PC-3 (cell line): ENCODE measurements at regions not wholly inside any gene's neighbourhood (a gene's known extent, or its start where the extent isn't known, plus 50 kb on each side); places are given as distances from the start of the nearest gene placed in this dataset.

Experiments
- ATAC-seq: fragments of 200-7000 bp; cut with Tn5 transposase; 2 replicates; pipeline ENCODE4 v1.9.1; 2020; ENCODE audit warnings: mild to moderate bottlenecking, moderate library complexity
- BruUV-seq: library from RNA; stranded (reverse); fragments of 400-500 nt; replicated peaks from 2 replicates; lab custom pipeline; 2021; lab: Mats Ljungman, UMichigan
- CTCF ChIA-PET: fragments of 300-600 bp; sonication (Branson Sonifier 250); formaldehyde crosslinking; loops from one replicate; lab custom pipeline; 2022; ENCODE audit warnings: antibody characterized with exemption; lab: Charles Lee
- POLR2A ChIA-PET: fragments of 300-600 bp; sonication (Branson Sonifier 250); formaldehyde crosslinking; loops from one replicate; lab custom pipeline; 2022; ENCODE audit warnings: antibody characterized with exemption; ENCODE audit not compliant: unreplicated experiment; lab: Charles Lee
- DNase-seq: peaks from one replicate; pipeline ENCODE4 v3.0.0-alpha.2; 2015
- H2AFZ ChIP-seq: fragments of 300-600 bp; sonication (generic); 2 replicates; pipeline ENCODE4 v1.6.0; 2016; ENCODE audit warnings: antibody characterized with exemption, low read length
- H3F3A ChIP-seq: fragments of 300-600 bp; sonication (generic); one replicate; pipeline ENCODE4 v1.6.0; 2017; ENCODE audit warnings: antibody characterized with exemption, low read length, control low read depth, mild to moderate bottlenecking; ENCODE audit not compliant: unreplicated experiment
- H3K27ac ChIP-seq: fragments of 300-600 bp; sonication (generic); 2 replicates; pipeline ENCODE4 v1.5.1; 2016; ENCODE audit warnings: mild to moderate bottlenecking, low read length
- H3K27me3 ChIP-seq: fragments of 300-600 bp; sonication (generic); 2 replicates; pipeline ENCODE4 v1.6.1; 2016; ENCODE audit warnings: low read length, mixed read lengths
- H3K36me3 ChIP-seq: fragments of 300-600 bp; sonication (generic); 2 replicates; pipeline ENCODE4 v1.6.1; 2016; ENCODE audit warnings: low read depth, mixed run types, low read length, mixed read lengths
- H3K4me1 ChIP-seq: fragments of 300-600 bp; sonication (generic); 2 replicates; pipeline ENCODE4 v1.5.1; 2016; ENCODE audit warnings: low read length; ENCODE audit not compliant: insufficient read depth
- H3K4me2 ChIP-seq: fragments of 300-600 bp; sonication (generic); 2 replicates; pipeline ENCODE4 v1.6.0; 2016; ENCODE audit warnings: low read length
- H3K4me3 ChIP-seq: fragments of 300-600 bp; sonication (generic); 2 replicates; pipeline ENCODE4 v1.5.1; 2016; ENCODE audit warnings: mild to moderate bottlenecking, low read length, mixed read lengths
- H3K79me2 ChIP-seq: fragments of 300-600 bp; sonication (generic); 2 replicates; pipeline ENCODE4 v1.6.1; 2017; ENCODE audit warnings: low read length, mixed read lengths
- H3K9ac ChIP-seq: fragments of 300-600 bp; sonication (generic); 2 replicates; pipeline ENCODE4 v1.6.0; 2016; ENCODE audit warnings: mild to moderate bottlenecking, low read length
- H3K9me2 ChIP-seq: fragments of 300-600 bp; sonication (generic); replicated peaks from 2 replicates; pipeline ENCODE4 v1.6.1; 2016; ENCODE audit warnings: mixed run types, low read length, mixed read lengths
- H3K9me3 ChIP-seq: fragments of 300-600 bp; sonication (generic); 2 replicates; pipeline ENCODE4 v1.6.1; 2016; ENCODE audit warnings: low read length, mixed read lengths
- H4K20me1 ChIP-seq: fragments of 300-600 bp; sonication (generic); 2 replicates; pipeline ENCODE4 v1.6.1; 2016; ENCODE audit warnings: low read length, mixed read lengths
- CTCF ChIP-seq: fragments of 300-600 bp; sonication (generic); conservative IDR thresholded peaks from 2 replicates; pipeline ENCODE4 v1.5.1; 2017; ENCODE audit warnings: antibody characterized with exemption, low read depth, mild to moderate bottlenecking, low read length
- EZH2 ChIP-seq: fragments of 300-600 bp; sonication (generic); IDR thresholded peaks from one replicate; pipeline ENCODE4 v1.6.1; 2017; ENCODE audit warnings: antibody characterized with exemption, mild to moderate bottlenecking, low read length; ENCODE audit not compliant: unreplicated experiment
- EZH2phosphoT487 ChIP-seq: fragments of 300-600 bp; sonication (generic); IDR thresholded peaks from 2 replicates; pipeline ENCODE4 v1.6.1; 2018; ENCODE audit warnings: mild to moderate bottlenecking, antibody characterized with exemption, low read length, borderline replicate concordance
- intact Hi-C: fragments of 100-400 bp; cut with micrococcal nuclease; formaldehyde crosslinking; loops from 2 replicates; pipeline ENCODE4 v1.9.0; 2023

- no peaks in the 10 kb centered on the region for H3F3A ChIP-seq
- no peak overlapping the region for H3K4me3 ChIP-seq
- no peaks in the 10 kb centered on the region for H3K79me2 ChIP-seq
- no TSS peak for BruUV-seq
- DNase-seq = no peak
- no peaks in the 10 kb centered on the region for H3K4me1 ChIP-seq
- H3K9me3 ChIP-seq = no peaks in the 10 kb centered on the region
- intact Hi-C loops = no loop called here
- H3K27ac ChIP-seq = no peak overlapping the region
- no peaks in the 10 kb centered on the region for H3K36me3 ChIP-seq
- POLR2A ChIA-PET = no interaction called here
- no peaks in the 10 kb centered on the region for H3K27me3 ChIP-seq
- no peaks in the 10 kb centered on the region for H3K9me2 ChIP-seq
- CTCF ChIA-PET = no interaction called here
- H2AFZ ChIP-seq = no peak overlapping the region
- no peak overlapping the region for H3K4me2 ChIP-seq
- H4K20me1 ChIP-seq = no peaks in the 10 kb centered on the region
- no peak overlapping the region for H3K9ac ChIP-seq
- no peak for ATAC-seq
- TF ChIP-seq EZH2 (no peak), EZH2phosphoT487 (no peak), CTCF (no peak)
These were observed 883.6 kb downstream of the TAF11L14 start for GRCh38 chr5:18517641-18518380.

- POLR2A ChIA-PET = no interaction called here
These were observed 889.1 kb downstream of the TAF11L14 start for GRCh38 chr5:18523380-18523779.

More at GRCh38 chr5:18523380-18523779, 889.1 kb downstream of the TAF11L14 start:
- H3K36me3 ChIP-seq = no peaks in the 10 kb centered on the region
- no peak overlapping the region for H3K4me2 ChIP-seq
- intact Hi-C loops = no loop called here
- no peak overlapping the region for H3K4me3 ChIP-seq
- no peak for TF ChIP-seq CTCF
- no peak for TF ChIP-seq EZH2
- no peak for TF ChIP-seq EZH2phosphoT487
- H2AFZ ChIP-seq = no peak overlapping the region
- ATAC-seq = no peak
- DNase-seq = no peak
- H3K27ac ChIP-seq = no peak overlapping the region
- no peaks in the 10 kb centered on the region for H3K9me3 ChIP-seq
- BruUV-seq = no TSS peak
- no peaks in the 10 kb centered on the region for H4K20me1 ChIP-seq
- no peaks in the 10 kb centered on the region for H3K9me2 ChIP-seq
- H3K4me1 ChIP-seq = no peaks in the 10 kb centered on the region
- no peaks in the 10 kb centered on the region for H3K79me2 ChIP-seq
- CTCF ChIA-PET = no interaction called here
- H3K27me3 ChIP-seq = no peaks in the 10 kb centered on the region
- no peaks in the 10 kb centered on the region for H3F3A ChIP-seq
- H3K9ac ChIP-seq = no peak overlapping the region
